ENCODE measurements at regions not wholly inside any gene's neighbourhood (a gene's known extent, or its start where the extent isn't known, plus 50 kb on each side); places are given as distances from the start of the nearest gene placed in this dataset.

DNA sequence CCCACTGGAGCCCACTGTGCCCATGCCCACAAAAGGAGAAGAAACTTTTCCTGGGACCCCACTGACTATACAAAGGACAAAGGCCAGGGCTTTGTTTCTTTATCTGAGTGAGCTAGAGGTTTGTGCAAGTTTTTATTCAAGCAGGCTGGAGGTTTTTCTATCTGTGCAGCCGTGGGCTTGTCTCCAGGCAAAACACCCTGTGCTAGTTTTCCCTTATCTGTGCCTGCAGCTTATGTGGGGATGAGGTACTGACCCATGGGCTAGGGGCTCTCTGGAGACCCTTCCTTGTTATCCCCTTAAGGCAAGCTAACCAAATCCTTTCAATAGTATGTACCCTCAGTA is 545.5 kb downstream of the ZPLD1 start:
- TF ChIP-seq, protein P1, sequence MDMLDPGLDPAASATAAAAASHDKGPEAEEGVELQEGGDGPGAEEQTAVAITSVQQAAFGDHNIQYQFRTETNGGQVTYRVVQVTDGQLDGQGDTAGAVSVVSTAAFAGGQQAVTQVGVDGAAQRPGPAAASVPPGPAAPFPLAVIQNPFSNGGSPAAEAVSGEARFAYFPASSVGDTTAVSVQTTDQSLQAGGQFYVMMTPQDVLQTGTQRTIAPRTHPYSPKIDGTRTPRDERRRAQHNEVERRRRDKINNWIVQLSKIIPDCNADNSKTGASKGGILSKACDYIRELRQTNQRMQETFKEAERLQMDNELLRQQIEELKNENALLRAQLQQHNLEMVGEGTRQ (IDR thresholded peaks at IDR 0.05; ENCODE audit: low read length) = no peak
- no peak for TF ChIP-seq EZH2 (IDR thresholded peaks at IDR 0.05; ENCODE audit: low read depth, low read length, severe bottlenecking)
- no peak for TF ChIP-seq ATF3 (IDR thresholded peaks at IDR 0.05; ENCODE audit: insufficient read depth, low read depth, low read length)
- TF ChIP-seq CTCF (IDR thresholded peaks at IDR 0.05; ENCODE audit: control extremely low read depth in 1 of 3, insufficient read depth in 1 of 3, low read depth in 1 of 3, low read length in 3 of 3) = no peak
- TF ChIP-seq POLR2A (IDR thresholded peaks at IDR 0.05; ENCODE audit: control extremely low read depth in 1 of 2, low read depth in 2 of 2, low read length in 2 of 2) = no peak
- no peak for TF ChIP-seq POLR2AphosphoS5 (IDR thresholded peaks at IDR 0.05; ENCODE audit: low read depth, low read length)
- TF ChIP-seq RFX5 (IDR thresholded peaks at IDR 0.05; ENCODE audit: borderline replicate concordance, low read depth, low read length) = no peak
- no peak for TF ChIP-seq GABPA (IDR thresholded peaks at IDR 0.05; ENCODE audit: borderline replicate concordance, insufficient read depth, low read length)
- no peak for TF ChIP-seq SP1 (IDR thresholded peaks at IDR 0.05; ENCODE audit: low read depth, low read length)
- TF ChIP-seq YY1 (IDR thresholded peaks at IDR 0.05; ENCODE audit: low read depth, low read length) = no peak
- TF ChIP-seq BRCA1 (IDR thresholded peaks at IDR 0.05; ENCODE audit: low read depth, low read length) = no peak
- no peak for TF ChIP-seq MAFK (IDR thresholded peaks at IDR 0.05; ENCODE audit: low read depth, low read length)
- no peak for TF ChIP-seq TAF1 (IDR thresholded peaks at IDR 0.05; ENCODE audit: low read depth, low read length)
